A204.1 (cell line): ENCODE measurements at regions not wholly inside any gene's neighbourhood (a gene's known extent, or its start where the extent isn't known, plus 50 kb on each side); places are given as distances from the start of the nearest gene placed in this dataset.
"Not testable (repeated sequence)": the region's sequence is repeated elsewhere in the genome, so short reads cannot be mapped to it uniquely, and the experiment has no call there.

Source experiments
- FAIRE-seq: peaks from 2 replicates; lab custom pipeline; 2012; peaks lifted over from hg19 to GRCh38; lab: Jason Lieb, UNC

DNA sequence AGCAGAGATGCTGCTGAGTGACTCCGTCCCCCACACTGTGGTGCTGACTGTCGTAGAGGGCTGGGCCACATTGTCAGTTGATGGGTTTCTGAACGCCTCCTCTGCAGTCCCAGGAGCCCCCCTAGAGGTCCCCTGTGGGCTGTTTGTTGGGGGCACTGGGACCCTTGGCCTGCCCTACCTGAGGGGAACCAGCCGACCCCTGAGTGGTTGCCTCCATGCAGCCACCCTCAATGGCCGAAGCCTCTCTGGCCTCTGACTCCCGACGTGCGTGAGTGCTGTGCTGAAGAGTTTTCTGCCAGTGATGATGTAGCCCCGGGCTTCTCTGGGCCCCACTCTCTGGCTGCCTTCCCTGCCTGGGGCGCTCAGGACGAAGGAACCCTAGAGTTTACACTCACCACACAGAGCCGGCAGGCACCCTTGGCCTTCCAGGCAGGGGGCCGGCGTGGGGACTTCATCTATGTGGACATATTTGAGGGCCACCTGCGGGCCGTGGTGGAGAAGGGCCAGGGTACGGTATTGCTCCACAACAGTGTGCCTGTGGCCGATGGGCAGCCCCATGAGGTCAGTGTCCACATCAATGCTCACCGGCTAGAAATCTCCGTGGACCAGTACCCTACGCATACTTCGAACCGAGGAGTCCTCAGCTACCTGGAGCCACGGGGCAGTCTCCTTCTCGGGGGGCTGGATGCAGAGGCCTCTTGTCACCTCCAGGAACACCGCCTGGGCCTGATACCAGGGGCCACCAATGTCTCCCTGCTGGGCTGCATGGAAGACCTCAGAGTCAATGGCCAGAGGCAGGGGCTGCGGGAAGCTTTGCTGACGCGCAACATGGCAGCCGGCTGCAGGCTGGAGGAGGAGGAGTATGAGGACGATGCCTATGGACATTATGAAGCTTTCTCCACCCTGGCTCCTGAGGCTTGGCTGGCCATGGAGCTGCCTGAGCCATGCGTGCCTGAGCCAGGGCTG, 181.1 kb downstream of the TBC1D2B start:
- FAIRE-seq, result not testable (repeated sequence)

GRCh38 chr15:77895742-77896141, 181.8 kb downstream of the TBC1D2B start:
- no peak for FAIRE-seq

DNA sequence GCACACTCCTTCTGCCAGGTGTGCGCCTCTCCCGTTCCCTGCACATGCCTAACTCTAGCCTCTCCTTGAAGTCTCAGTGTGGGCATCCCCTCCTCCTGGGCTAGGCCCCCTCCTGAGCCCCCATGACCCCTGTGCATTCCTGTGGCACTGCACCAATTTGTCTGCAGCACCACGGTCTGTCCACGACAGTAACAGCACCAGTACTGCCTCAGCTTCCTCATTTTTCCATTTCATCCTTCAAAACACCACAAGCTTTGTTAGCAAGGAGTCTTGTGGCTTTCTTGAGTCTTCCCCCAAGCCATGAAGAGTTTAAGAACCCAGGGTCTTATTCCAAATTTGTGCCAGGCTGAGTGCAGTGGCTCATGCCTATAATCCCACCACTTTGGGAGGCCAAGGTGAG, 182.4 kb downstream of the TBC1D2B start:
- not testable (repeated sequence) for FAIRE-seq

DNA sequence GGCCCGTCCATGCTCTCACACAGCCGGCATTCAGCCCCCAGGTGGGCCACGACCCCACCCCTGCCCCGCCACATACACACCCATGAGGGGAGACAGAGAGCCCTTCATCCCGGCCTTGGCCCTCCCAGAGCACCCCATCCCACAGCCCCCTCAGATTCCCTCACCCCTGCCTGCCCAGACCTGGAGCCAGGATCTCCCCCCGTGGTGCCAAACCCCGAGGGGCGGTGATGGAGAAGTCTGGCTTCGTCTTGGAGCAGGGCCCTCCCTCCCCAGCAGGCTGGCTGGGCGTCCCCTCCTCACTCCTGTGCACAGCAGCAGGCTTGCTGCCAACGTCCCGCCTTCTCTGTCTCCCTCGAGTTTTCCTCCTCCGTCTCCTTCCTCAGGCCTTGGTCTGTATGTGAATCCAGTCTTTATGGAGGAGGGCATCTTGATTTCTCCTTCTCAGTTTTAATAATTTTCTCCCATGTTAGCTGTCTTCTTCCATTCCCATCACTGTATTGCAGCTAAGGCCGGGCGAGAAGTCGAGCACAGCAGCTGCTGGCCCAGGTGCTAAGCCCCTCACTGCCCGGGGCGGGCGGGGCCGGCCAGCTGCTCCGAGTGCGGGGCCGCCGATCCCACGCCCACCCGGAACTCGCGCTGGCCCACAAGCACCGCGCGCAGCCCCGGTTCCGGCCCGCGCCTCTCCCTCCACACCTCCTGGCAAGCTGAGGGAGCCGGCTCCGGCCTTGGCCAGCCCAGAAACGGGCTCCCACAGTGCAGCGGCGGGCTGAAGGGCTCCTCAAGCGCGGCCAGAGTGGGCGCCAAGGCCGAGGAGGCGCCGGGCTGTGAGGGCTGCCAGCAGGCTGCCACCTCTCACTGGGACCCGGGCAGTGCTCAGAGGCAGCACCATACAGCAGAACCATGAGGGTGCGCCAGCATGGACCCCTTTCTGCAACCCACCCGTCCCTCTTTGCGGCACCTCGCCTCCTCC, 183.6 kb downstream of the TBC1D2B start:
- FAIRE-seq, result not testable (repeated sequence)

DNA sequence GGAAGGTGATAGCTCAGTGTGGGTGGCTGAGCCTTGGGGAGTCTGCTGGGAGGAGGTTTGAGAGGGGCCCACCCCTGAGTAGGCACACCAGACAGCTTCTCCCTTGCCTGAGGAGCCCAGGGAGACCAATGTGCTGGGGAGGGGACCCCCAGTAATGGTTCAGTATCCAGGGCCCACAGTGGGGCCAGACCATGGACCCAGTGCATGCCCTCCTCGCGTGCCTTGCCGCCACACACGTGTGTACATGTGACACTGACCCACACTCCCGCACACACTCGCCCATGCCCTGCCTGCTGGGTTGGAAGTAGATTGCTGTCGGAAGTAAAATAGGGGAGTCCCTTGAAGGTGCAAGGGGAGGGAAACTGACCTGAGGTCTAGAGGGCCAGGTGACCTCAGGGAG, 184.3 kb downstream of the TBC1D2B start:
- not testable (repeated sequence) for FAIRE-seq

DNA sequence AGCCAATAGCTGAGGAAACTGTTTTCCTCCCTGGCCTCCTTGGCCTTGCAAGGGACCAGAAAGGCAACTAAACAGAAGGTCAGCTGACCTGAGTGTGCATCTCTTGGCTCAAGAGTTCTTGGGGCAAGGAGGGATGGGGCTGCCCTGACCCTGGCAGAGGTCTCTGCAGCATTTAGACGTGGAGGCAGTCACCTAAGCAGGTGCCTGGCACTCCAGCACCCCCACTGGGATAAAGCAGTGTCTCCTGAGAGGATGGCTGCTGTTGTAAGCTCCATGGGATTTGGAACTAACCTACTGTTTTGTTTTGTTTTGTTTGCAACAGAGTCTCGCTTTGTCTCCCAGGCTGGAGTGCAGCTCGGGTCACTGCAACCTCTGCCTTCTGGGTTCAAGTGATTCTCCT, 185.2 kb downstream of the TBC1D2B start:
- no peak for FAIRE-seq

DNA sequence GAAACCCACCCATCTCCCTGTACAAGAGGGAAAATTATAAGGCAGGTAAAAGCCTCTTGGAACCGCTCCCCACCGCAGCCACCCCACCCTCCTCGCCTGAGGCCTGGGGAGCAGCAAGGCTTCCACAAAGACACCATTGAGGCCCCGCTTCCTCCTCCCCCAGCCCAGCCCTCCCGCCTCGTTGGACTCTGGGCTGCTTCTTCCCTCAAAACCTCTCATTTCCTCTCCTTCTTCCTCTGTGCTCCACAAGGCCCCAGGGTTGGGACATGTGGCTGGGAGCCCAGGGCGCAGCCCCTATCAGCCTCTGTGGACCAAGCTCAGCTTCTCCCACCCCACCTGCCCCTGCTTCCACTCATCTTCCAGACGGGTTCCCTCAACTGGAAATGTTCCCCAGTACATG, 185.6 kb downstream of the TBC1D2B start:
- FAIRE-seq, result not testable (repeated sequence)

GRCh38 chr15:77890911-77891801, 186.4 kb downstream of the TBC1D2B start:
- FAIRE-seq, result not testable (repeated sequence)

DNA sequence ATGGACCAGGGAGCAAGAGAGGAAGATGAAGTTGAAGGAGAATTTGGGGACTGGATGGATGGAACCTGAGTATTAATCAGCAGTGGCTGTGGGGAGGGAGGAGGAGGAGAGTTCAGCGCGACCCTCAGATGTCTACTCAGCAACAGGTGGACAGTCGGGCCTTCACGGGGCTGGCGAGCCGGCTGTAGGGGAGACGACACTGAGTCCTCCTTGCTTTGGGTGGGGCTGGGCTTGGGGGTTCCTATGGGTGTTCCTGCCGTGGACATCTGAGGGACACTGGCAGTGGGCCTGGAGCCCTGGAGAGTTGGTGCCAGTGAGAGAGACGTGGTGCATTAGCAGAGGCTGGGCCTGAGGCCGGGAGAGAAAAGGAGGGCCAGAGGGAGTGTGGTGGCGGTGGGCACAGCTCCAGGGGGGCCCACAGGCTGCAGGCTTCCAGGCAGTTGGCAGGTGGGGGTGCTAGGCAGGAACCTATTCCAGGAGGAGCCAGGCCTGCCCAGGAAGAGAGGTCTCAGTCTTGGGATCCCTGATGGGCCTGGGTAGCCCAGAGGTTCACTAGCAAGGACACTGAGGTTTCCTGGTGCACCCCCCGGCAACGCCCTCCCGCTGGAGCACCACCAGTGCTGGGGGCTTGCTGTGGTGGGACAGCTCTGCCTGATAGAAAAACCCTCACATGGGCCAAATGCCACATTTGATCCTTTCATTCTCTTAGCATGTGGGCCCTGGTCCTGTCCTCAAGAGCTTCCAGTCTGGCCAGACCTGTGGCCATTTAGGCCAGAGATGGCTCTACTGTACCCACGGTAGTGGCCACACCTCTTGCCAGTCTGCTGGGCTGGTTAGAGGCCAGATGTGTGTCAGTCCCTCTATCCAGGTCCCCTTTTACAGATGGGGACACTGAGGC, 187.4 kb downstream of the TBC1D2B start:
- not testable (repeated sequence) for FAIRE-seq

DNA sequence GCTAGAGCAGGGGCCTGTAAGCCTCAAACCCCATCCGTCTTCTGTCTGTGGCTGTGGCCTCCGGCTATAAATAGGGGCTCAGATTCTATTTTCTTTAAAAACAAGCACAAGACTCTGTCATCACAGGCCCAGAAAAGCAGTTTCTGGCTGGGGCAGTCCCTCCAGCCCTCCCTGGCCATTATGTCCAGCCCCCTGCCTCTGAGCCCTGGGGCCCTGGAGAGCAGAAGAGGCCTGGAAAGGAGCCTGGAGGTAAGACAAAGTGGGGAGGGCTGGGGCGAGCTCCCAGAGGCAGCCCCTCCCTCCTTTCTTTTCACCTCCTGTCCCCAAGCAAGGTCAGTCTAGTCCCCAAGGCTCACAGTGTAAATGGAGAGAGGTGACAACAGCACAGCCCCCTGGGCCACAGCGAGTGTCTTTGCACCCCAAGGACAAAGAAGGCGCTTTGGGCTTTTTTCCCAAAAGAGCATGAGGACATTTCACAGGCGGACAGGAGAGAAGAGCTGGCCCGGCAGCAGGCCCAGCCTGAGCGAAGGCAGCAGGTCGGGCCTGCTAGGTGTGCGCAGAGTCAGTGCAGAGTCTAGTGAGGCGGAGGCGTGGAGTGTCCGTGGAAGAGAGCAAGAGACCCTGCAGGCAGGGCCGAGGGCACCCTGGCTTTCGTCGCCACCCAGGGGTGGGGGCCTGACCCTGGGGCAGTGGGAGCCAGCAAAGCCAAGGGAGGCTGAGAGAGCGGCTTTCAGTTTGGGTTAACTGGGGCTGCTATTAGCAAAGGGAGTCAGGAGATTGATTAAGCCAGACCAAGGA, 188.3 kb downstream of the TBC1D2B start:
- no peak for FAIRE-seq

- FAIRE-seq, result not testable (repeated sequence)
Measured at GRCh38 chr15:77887563-77888429, 189.7 kb downstream of the TBC1D2B start.

- FAIRE-seq, result no peak
Measured at GRCh38 chr15:77886805-77887448, 190.6 kb downstream of the TBC1D2B start.

GRCh38 chr15:77885877-77886500, 191.5 kb downstream of the TBC1D2B start:
- not testable (repeated sequence) for FAIRE-seq

GRCh38 chr15:77883012-77883411, 194.5 kb downstream of the TBC1D2B start:
- FAIRE-seq, result not testable (repeated sequence)

GRCh38 chr15:77881950-77882349, 195.6 kb downstream of the TBC1D2B start:
- FAIRE-seq, result no peak

DNA sequence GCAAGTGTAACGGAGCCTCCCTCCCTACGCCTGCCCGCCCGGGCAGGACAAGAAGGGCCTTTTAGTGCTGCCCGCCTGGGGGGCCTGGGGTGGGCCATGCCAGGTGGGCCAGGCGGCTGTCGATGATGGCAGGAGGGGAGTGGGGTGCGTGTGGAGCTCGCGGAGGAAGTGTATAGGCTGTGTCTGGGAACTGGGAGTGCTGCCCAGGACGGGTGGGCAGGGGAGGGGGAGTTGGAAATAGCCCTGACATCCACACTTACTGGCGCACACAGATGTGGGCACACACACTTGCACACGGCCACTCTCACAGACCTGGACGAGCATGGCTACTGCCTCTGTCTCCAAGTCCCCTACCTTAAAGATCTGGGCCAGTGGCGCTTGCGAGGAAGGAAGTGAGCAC, 196.0 kb downstream of the TBC1D2B start:
- FAIRE-seq, result not testable (repeated sequence)

GRCh38 chr15:77879466-77879865, 198.0 kb downstream of the TBC1D2B start:
- not testable (repeated sequence) for FAIRE-seq
